Hematopoietic multipotent progenitor cell treated with erythropoietin and hydrocortisone succinate and interleukin-3 and kit ligand, for 4 days (in vitro differentiated cells): ENCODE measurements at regions not wholly inside any gene's neighbourhood (a gene's known extent, or its start where the extent isn't known, plus 50 kb on each side); places are given as distances from the start of the nearest gene placed in this dataset.

Experiments used
- DNase-seq: peaks from one replicate; pipeline ENCODE4 v3.0.0-alpha.2; 2015

DNA sequence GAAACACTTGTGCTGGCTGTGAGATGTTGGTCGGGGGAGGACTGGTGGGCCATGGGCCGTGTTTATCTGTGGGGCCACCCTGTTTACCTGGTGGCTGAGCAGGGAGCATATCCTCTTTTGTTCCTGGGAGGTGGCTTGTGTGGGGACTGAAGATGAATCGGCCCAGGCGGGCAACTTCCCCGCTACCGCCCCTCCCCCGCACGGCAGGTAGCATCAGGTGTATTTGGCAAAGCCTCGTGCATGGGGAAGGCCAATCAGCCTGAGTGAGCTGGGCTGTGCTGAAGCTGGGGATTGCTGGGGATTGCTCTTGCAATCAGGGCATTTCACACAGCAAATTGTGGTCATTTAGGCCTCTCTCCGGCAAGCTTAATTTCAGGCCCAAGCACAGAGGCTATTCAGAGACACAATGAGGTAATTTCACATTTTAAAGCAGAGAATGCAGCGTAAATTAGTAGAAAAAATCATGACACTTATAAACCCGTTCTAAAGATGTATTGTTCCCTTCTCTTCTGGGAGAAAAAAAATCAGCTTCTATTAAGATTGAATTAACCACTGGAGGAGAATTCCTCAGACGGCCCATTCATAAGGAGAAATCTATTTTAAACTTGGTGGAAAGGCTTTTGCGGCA is 197.7 kb upstream of the POU3F1 start:
- DNase-seq, result no peak

DNA sequence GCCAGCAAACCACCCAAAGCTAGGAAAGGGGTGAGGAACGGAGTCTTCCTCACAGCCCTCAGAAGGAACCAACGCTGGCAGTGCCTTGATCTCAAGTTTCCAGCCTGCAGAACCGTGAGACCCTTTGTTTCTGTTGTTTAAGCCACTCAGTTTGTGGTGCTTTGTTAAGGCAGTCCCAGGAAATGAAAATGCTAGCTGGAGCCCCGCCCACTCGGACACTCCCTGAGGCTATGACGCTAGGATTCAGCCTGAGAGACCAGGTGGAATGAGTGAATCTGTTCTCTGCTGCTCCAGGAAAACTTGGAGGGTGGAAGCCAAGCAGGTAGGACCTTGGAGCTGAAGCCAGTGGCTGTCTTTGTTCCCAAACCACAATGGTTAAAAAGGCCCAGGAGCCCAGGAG is 196.5 kb upstream of the POU3F1 start:
- DNase-seq, result no peak

DNA sequence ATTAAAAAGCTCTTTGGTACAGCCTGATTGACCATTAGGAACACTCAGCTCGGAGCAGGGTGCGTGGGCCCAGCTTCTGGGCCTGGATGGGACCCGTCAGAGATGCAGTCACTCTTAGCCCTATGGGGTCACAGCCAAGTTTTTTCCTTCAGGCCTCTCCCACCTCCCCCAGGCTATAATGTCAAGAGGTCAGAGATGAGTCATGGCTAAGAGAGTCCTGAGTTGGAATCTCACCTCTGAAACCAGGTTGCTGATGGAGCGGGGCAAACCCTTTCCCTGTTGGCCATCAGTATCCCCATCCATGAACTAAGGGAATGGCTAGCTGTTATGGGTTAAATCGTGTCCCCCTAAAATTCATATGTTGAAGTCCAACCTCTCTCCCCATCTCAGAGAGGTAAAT is 195.9 kb upstream of the POU3F1 start:
- no peak for DNase-seq

DNA sequence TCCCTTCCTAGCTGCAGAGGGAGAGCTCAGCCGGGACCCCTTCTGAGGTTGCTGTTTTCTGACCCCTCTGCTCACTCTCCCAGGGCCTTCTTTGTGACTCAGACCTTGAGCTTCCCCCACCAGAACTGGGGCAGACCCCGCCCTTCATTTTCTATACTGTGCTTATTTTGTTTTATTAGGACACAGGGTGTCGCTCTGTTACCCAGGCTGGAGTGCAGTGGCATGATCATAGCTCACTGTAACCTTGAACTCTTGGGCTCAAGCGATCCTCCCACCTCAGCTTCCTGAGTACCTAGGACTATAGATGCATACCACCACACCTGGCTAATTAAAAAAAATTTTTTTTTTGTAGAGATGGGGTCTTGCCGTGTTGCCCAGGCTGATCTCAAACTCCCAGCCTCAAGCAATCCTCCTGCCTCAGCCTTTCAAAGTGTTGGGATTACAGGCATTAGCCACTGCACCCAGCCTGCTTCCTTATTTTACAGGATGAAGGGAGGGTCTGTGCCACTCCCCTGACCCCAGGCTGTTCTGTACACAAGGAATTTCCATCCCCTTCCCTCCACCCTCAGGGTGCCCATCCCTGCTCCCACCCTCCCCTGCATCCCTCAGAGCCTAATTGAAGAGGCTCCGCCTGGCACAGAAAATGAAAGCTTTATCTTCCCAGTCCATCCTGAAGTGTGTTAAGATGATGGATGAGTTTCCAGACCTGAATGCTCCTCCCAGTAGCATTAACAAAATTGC is 195.2 kb upstream of the POU3F1 start:
- no peak for DNase-seq

GRCh38 chr1:38240618-38241017 is 194.0 kb upstream of the POU3F1 start:
- no peak for DNase-seq

- DNase-seq, result no peak
Measured at GRCh38 chr1:38239258-38239835, 192.8 kb upstream of the POU3F1 start.

- no peak for DNase-seq
Measured at GRCh38 chr1:38238294-38238693, 191.7 kb upstream of the POU3F1 start.

GRCh38 chr1:38235705-38236104 is 189.1 kb upstream of the POU3F1 start:
- DNase-seq, result no peak

- DNase-seq, result no peak
Measured at GRCh38 chr1:38231941-38232340, 185.3 kb upstream of the POU3F1 start.

- no peak for DNase-seq
Measured at GRCh38 chr1:38228718-38229117, 182.1 kb upstream of the POU3F1 start.

GRCh38 chr1:38225745-38226144 is 179.2 kb upstream of the POU3F1 start:
- no peak for DNase-seq

DNA sequence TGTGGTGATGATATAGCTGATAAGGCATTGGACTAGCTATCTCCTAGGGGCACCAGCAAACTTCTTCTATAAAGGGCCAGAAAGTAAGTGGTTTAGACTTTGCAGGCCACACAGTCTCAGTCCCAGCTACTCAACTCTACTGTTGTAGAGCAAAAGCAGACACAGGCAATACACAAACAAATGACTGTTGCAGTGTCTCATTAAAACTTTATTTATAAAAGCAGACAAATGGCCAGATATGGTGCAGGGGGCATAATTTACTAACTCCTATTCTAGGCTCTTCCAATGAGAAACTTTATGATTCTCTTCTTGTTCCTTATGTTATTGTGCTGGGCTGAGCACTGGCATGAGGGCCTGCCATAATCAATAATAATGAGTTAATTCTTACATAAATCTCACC is 176.8 kb upstream of the POU3F1 start:
- DNase-seq, result no peak

DNA sequence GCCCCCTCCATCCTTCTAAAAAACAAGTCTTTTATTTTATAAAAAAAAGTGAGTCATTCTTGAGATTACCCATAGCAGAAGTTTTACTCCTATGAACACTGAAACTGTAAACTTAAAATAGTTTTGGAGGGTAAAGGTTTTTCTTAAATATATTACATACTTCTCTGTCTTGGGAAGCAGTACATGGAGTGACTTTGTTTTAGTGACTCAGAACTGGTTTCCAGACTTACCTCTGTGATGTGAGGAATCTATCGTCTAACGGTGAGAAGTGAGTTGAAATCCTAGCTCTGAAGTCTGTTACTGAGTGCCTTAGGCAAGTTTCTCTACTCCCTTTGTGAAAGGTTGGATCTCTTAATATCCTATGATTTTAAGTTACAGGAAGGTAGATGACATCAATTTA is 176.3 kb upstream of the POU3F1 start:
- no peak for DNase-seq

DNA sequence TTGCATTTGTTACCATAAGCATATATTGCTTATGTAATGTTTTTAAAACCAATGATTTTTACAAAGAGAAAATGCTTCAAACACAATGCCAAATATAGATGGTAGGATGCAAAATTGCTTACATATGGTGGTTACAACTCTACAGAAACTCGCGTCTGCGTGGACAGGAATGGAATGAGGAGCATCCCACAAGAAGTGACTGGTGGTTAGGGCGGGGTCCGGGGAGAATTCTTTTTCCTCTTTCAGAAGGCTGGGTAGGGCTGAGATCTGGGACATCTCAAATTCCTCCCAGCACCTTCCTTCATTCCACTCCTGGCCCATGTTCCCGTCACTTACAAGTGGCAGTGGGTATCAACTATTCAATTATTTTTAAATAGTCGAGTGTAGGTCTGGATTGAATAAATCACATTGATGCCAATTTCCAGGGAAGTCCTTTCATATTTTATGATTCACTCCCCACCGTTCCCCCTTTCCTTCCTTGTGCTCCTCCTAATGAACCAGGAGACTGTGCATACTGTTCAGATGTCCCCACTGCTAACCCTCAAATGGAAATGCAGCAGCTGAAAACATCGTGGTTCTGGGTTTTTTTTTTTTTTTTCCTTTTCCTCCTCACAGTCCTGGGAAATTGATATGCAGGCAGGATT is 174.5 kb upstream of the POU3F1 start:
- no peak for DNase-seq

- DNase-seq, result no peak
Measured at GRCh38 chr1:38217316-38217715, 170.7 kb upstream of the POU3F1 start.

DNA sequence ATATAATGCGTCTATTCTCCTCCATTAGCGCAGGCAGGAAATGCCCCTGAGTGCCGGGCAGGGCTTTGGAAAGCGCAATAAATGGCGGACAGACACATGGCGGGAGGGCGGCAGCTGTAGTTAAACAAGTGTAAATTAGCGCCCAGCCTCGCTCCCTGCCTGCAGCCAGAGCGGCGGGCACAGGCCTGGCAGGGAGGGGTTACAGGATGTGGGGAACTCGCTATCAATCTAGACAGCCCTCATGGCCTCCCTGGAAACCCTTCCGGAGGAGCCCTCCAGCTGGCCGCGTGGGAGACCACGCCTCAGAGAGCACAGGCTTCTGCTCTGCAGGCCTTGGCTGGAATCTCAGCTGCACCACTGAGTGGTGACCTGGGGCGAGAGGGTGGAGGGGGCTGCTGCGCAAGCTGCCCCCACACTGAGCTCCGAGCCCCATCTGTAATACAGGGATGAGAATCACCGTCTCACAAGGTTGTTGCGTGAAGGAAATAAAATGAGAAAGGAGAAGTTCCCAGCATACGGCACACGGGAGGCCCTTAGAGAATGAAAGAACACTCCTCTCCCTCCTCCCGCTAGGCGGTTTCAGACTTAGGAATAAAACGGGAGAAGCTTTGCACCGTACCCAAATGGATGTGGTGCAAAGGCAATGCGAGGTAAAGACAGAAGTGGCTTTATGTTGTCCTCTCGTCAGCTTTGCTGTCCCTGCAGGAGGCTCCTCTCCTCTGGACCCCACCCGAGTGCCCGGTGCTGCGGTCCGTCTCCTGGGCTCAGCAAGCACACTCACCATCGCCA is 167.2 kb upstream of the POU3F1 start:
- peak; percentile 97 for DNase-seq

DNA sequence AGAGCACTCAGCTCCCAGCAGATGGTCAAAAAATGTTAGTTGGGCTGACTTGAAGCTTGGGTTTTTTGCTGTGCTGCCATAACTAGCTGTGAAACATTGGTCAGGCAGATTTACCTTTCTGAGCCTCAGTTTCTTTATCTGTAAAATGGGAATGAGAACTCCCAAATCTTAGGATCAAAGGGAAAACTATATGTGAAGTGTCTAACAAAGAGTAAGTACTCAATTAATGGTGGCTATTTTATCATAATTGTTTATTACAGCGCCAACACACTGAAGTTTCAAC is 164.2 kb upstream of the POU3F1 start:
- DNase-seq, result no peak

GRCh38 chr1:38210021-38210894 is 163.7 kb upstream of the POU3F1 start:
- no peak for DNase-seq

DNA sequence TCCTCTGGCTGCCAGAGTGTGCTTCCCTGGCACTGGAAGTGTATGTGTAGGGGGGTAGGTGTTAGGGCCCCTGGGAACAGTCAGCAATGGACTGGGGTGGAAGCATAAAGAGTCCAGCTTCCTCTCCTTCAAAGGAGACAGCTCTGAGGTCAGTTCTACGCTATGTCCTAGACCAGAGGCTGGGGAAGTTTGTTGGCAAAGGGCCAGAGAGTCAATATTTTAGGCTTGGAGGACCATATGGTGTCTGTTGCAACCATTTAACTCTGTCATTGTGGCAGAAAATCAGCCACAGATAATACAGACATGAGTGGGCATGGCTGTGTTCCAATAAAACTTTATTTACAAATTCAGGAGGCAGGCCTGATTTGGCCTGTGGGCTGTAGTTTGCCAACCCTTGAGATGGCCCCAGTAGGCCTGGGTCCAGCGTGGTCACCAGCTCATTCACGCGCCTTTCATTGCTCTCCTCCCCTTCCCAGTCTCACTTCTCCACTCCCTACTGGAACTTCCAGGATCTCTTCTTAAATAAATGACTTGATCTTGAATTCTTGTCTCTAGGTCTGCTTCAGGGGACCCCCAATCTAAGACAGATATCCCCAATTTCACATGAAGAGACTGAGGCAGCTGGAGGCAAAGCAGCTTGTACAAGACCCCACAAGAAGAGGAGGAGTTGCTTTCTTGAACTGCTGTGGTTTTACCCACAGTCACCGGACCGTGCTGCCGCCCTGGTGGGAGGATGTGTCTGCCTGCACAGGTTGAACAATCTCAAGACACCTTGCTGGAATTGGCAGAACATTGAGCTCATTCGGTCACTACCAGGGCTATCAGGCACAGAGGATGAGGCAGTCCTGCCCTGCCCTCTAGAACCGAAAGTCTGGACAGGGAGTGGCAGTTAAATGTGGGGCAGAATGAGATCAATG is 162.4 kb upstream of the POU3F1 start:
- peak; percentile 46 for DNase-seq

DNA sequence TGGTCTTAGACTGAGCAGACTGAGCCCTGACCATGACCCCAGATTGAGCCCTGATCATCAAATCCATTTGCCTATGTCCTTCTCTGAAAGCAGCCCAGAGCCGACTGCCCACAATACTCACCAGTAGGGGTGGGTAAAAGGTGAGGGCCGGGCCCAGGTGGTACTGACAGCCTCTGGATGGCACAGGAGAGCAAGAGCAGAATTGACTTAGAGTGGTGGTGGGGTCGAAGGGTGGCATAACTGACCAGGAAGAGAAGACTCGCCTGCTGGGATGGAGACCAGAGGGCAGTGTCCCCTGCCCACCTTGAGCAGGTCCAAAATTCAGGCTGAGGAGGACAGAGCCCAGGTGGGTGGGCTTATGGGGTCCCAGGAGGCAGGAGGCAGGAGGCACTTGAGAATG is 161.3 kb upstream of the POU3F1 start:
- no peak for DNase-seq

DNA sequence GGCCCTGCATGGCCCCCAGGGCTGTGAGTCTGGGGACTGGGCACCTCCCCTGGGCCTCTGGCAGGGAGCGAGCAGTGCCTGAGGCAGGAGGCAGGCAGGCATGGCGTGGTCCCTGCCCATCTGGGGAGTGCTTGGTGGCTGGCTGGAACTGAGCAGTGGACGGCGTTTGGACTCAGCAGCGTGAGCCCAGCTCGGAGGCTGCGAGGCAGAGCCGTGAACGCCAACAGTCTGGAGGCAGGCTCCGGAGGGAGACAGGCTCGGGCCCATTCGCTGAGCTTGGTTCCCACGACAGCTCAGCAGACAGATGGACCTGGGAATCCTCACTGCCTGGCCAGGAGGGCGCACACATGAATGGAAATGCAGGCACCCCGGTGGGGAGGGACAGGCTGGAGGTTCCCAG is 160.7 kb upstream of the POU3F1 start:
- DNase-seq, result no peak
